H1 (cell line): ENCODE measurements at regions not wholly inside any gene's neighbourhood (a gene's known extent, or its start where the extent isn't known, plus 50 kb on each side); places are given as distances from the start of the nearest gene placed in this dataset.
A peak's percentile ranks its signal among the peaks of the same experiment; 100 is the strongest.

Experiments
- CBX5 ChIP-seq: fragments of 300-800, 300-1000 bp; sonication (generic); IDR thresholded peaks from 2 replicates; pipeline ENCODE4 v1.7.1; 2016; ENCODE audit warnings: antibody characterized with exemption, low read length, low read depth
- GTF2F1 ChIP-seq: IDR thresholded peaks from 2 replicates; pipeline ENCODE4 v1.6.1; 2012; ENCODE audit warnings: low read depth, low read length, improper control_type of control experiment, borderline replicate concordance
- HDAC2 ChIP-seq, 2 experiments: fragments of 300-600 bp in 1 of 2; sonication (generic) in 1 of 2; IDR thresholded peaks; 2 replicates each; pipeline ENCODE4 v1.6.1; 2011 to 2012; ENCODE audit warnings: low read depth in 2 of 2, low read length in 2 of 2, mild to moderate bottlenecking in 2 of 2, moderate library complexity in 2 of 2, borderline replicate concordance in 1 of 2, inconsistent platforms in 1 of 2
- PHF8 ChIP-seq: fragments of 200-600 bp; sonication (generic); conservative IDR thresholded peaks from 2 replicates; pipeline ENCODE4 v1.7.1; 2012; ENCODE audit warnings: low read depth, mild to moderate bottlenecking, inconsistent platforms, low read length, moderate library complexity
- POLR2A ChIP-seq, 2 experiments: IDR thresholded peaks; 1 replicate in 1 of 2; 2 replicates in 1 of 2; pipeline ENCODE4 v1.6.1; 2011; ENCODE audit warnings: low read depth in 2 of 2, low read length in 2 of 2, mild to moderate bottlenecking in 2 of 2; ENCODE audit errors: control extremely low read depth in 1 of 2
- POU5F1 ChIP-seq: IDR thresholded peaks from 2 replicates; pipeline ENCODE4 v1.6.1; 2011; ENCODE audit warnings: low read depth, mild to moderate bottlenecking, low read length, moderate library complexity
- RBBP5 ChIP-seq: IDR thresholded peaks from 2 replicates; pipeline ENCODE4 v1.7.1; 2012; ENCODE audit warnings: low read depth, mild to moderate bottlenecking, inconsistent platforms, low read length, moderate library complexity, borderline replicate concordance
- RNF2 ChIP-seq: fragments of 200-900, 300-1000 bp; sonication (generic); IDR thresholded peaks from 2 replicates; pipeline ENCODE4 v1.7.1; 2016; ENCODE audit warnings: borderline replicate concordance, low read depth, mild to moderate bottlenecking, antibody characterized with exemption, low read length; ENCODE audit not compliant: poor library complexity, severe bottlenecking; ENCODE audit errors: missing control alignments
- USF2 ChIP-seq: IDR thresholded peaks from 2 replicates; pipeline ENCODE4 v1.6.1; 2011; ENCODE audit warnings: low read length, improper control_type of control experiment

- peak in 1 of 2 experiments; percentile 7; a peak in 1 of 4 replicates for TF ChIP-seq HDAC2 (IDR thresholded peaks at IDR 0.05; ENCODE audit: borderline replicate concordance in 1 of 2, low read depth in 2 of 2, low read length in 2 of 2)
- TF ChIP-seq POLR2A (IDR thresholded peaks at IDR 0.05; ENCODE audit: control extremely low read depth in 1 of 2, low read depth in 2 of 2, low read length in 2 of 2), result no peak; a peak in 1 of 3 replicates
- TF ChIP-seq CBX5, result no peak
- no peak for TF ChIP-seq RNF2
- TF ChIP-seq RBBP5, result no peak
- TF ChIP-seq PHF8, result no peak
- no peak for TF ChIP-seq GTF2F1
- TF ChIP-seq POU5F1, result peak; percentile 68; the same call in 1 of the 2 replicates
- TF ChIP-seq USF2, result no peak
Measured at GRCh38 chr2:146540271-146540932, 1304.4 kb upstream of the ACVR2A start (continued).
